Colonic mucosa (tissue), 4 donors: ENCODE measurements at regions not wholly inside any gene's neighbourhood (a gene's known extent, or its start where the extent isn't known, plus 50 kb on each side); places are given as distances from the start of the nearest gene placed in this dataset.

Experiments
- DNase-seq: peaks from one replicate; pipeline ENCODE4 v3.0.0-alpha.2; 2020
- H3K27ac ChIP-seq: fragments of 200-600 bp; one replicate; pipeline ENCODE4 v1.8.0; 2021
- H3K27me3 ChIP-seq: fragments of 200-600 bp; one replicate; pipeline ENCODE4 v1.8.0; 2021
- H3K36me3 ChIP-seq: fragments of 200-600 bp; one replicate; pipeline ENCODE4 v1.8.0; 2021
- H3K4me1 ChIP-seq: fragments of 200-600 bp; one replicate; pipeline ENCODE4 v1.8.0; 2021; ENCODE audit warnings: mild to moderate bottlenecking
- H3K4me3 ChIP-seq: fragments of 200-600 bp; one replicate; pipeline ENCODE4 v1.8.0; 2021
- H3K9ac ChIP-seq, 2 donors: one replicate each; pipeline ENCODE4 v1.7.0; 2013; ENCODE audit warnings: control low read depth in 2 of 2, low read depth in 2 of 2, low read length in 2 of 2
- H3K9me3 ChIP-seq: fragments of 200-600 bp; one replicate; pipeline ENCODE4 v1.8.0; 2021
- CTCF ChIP-seq: fragments of 200-600 bp; IDR thresholded peaks from one replicate; pipeline ENCODE4 v1.8.0; 2022; ENCODE audit warnings: antibody characterized with exemption, mild to moderate bottlenecking
- intact Hi-C: fragments of 100-400 bp; cut with DNase I; formaldehyde crosslinking; loops from one replicate; pipeline ENCODE4 v1.14.1; 2022
- donor health status: healthy.
- donor health status: DM: no; HTN: no; CAD: no.
- donor health status: DM: no; HTN: no; CAD: no.

DNA sequence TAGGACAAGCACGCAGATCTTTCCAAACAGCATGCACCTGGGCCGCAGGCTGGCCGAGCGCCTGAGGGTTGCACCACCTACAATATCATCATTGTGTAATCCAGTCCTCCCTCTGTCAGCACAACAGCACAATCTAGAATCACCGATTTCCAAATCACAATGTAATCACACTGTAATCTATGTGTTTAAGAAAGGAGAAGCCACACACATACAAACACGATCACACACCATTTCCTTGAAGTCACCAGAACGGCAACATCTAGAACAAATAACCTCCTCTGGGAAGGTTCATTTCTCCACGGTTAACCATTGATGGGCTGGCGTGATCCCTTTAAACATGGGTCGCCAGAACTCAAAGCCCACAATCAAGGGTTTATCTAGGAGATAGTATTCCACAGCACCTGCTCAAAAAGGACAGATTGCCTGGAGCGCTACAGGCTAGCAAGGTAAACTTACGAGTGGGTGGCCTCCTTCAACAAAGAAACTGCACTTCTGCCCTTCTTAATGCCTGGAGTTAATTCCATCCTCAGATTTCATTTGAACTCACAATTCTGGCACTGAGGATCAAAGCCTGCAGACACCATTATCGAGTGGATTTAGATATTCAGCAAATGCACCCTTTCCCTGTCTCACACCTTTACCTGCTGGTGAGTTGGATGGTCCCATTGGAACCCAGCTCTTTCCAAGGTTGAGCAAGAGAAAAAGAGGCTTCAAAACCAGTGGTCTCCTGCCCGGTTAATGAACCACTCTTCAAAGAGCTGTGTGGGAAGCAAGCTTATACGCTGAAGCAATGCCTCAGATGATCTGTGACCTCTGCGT lies 83.8 kb upstream of the FOXQ1 start:
- no peak overlapping the region for H3K4me3 ChIP-seq
- H3K27ac ChIP-seq: no peak overlapping the region
- no peak for TF ChIP-seq CTCF
- no peaks in the 10 kb centered on the region for H3K4me1 ChIP-seq
- intact Hi-C loops: no loop called here
- no peaks in the 10 kb centered on the region for H3K9me3 ChIP-seq
- no peaks in the 10 kb centered on the region for H3K36me3 ChIP-seq
- no peaks in the 10 kb centered on the region for H3K27me3 ChIP-seq
- H3K9ac ChIP-seq: no peak overlapping the region
- no peak for DNase-seq

GRCh38 chr6:1227600-1227934 lies 84.3 kb upstream of the FOXQ1 start:
- H3K4me3 ChIP-seq: no peak overlapping the region
- intact Hi-C loops: no loop called here
- no peaks in the 10 kb centered on the region for H3K9me3 ChIP-seq
- no peaks in the 10 kb centered on the region for H3K27me3 ChIP-seq
- no peak for TF ChIP-seq CTCF
- no peaks in the 10 kb centered on the region for H3K4me1 ChIP-seq
- DNase-seq: no peak
- no peak overlapping the region for H3K27ac ChIP-seq
- no peaks in the 10 kb centered on the region for H3K36me3 ChIP-seq
- H3K9ac ChIP-seq: no peak overlapping the region

- no peak for DNase-seq
- Histone ChIP-seq H3K4me3 (no peak overlapping the region), H3K27me3 (no peaks in the 10 kb centered on the region), H3K9ac (no peak overlapping the region), H3K9me3 (no peaks in the 10 kb centered on the region), H3K4me1 (no peaks in the 10 kb centered on the region), H3K27ac (no peak overlapping the region), H3K36me3 (no peaks in the 10 kb centered on the region)
- intact Hi-C loops: no loop called here
- TF ChIP-seq CTCF: no peak
These were observed 85.4 kb upstream of the FOXQ1 start for GRCh38 chr6:1226277-1227099.

DNA sequence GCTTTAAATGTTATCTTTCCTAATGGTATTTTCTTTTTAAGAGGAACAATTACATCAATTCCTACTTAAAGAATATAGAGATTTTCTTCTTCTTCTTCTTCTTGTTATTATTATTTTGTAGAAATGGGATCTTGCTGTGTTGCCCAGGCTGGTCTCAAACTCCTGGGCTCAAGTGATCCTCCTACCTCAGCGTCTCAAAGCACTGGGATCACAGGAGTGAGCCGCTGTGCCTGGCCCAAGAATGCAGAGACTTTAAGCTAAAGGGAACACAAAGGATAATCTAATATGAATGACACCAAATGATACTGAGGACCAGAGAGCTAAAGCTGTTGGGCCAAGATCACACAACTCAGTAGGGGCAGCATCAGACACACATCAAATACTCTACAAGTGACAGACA lies 87.4 kb upstream of the FOXQ1 start:
- TF ChIP-seq CTCF: no peak
- DNase-seq: no peak
- Histone ChIP-seq H3K27ac (no peak overlapping the region), H3K4me1 (no peaks in the 10 kb centered on the region), H3K9ac (no peak overlapping the region), H3K27me3 (no peaks in the 10 kb centered on the region), H3K4me3 (no peak overlapping the region), H3K36me3 (no peaks in the 10 kb centered on the region), H3K9me3 (no peaks in the 10 kb centered on the region)
- intact Hi-C loops: no loop called here

DNA sequence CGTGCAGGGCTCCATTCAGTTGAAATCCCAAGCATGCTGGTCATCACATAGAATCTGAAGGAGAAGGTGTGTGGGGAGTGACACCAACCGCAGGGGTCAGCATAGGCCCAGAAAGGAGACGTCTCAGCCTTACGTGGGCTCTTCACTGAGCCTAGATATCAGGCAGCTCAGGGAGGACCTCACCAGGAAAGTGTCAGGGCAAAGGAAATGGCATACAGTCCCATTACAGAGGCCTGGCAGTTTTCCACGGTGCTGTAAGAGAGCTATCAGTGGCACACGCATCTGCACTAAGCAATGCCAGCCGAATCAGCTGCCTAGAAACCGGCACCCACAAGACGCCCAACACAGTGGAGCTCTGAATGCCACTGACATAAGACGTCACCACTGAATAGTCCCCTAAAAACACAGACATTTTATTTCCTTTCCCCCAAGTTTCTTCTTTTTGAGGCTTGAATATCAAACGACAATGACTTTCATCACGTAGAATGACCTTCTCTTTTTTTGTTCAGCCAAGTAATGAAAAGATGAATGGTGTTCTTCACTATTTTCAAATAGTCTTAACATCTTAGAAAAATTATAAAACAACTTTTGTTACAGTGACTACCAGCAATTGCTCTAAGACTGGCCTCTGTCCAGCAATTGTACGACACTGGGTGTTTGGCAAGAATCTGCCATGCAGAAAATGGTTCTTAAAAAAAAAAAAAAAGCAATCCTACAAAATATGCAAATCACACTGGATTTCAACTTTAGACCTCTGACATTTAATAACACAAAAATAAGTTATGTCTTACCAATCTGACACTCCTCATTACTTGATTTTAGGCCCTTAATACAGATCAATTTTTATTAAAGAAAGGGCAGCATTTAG lies 88.9 kb upstream of the FOXQ1 start:
- H3K9me3 ChIP-seq: no peaks in the 10 kb centered on the region
- DNase-seq: no peak
- no peak overlapping the region for H3K4me3 ChIP-seq
- TF ChIP-seq CTCF: no peak
- no peaks in the 10 kb centered on the region for H3K36me3 ChIP-seq
- no peak overlapping the region for H3K27ac ChIP-seq
- no peak overlapping the region for H3K9ac ChIP-seq
- H3K4me1 ChIP-seq: no peaks in the 10 kb centered on the region
- no peaks in the 10 kb centered on the region for H3K27me3 ChIP-seq
- intact Hi-C loops: no loop called here
